CD4-positive, alpha-beta T cell (primary cell): ENCODE measurements at regions not wholly inside any gene's neighbourhood (a gene's known extent, or its start where the extent isn't known, plus 50 kb on each side); places are given as distances from the start of the nearest gene placed in this dataset.
"Not testable (repeated sequence)": the region's sequence is repeated elsewhere in the genome, so short reads cannot be mapped to it uniquely, and the experiment has no call there.

Experiments
- ATAC-seq: fragments of 200-7000 bp; cut with Tn5 transposase; one replicate; pipeline ENCODE4 v1.10.0; 2022; ENCODE audit warnings: mild to moderate bottlenecking; ENCODE audit not compliant: poor library complexity
- CTCF ChIA-PET: fragments of 350-600 bp; sonication (Branson Sonifier 250); formaldehyde crosslinking; loops from one replicate; lab custom pipeline; 2021; ENCODE audit warnings: antibody characterized with exemption, inconsistent platforms; lab: Charles Lee
- POLR2A ChIA-PET: fragments of 350-600 bp; sonication (Branson Sonifier 250); formaldehyde crosslinking; loops from one replicate; lab custom pipeline; 2021; ENCODE audit warnings: antibody characterized with exemption, inconsistent platforms; lab: Charles Lee
- DNase-seq, 14 experiments: peaks; one replicate each; pipeline ENCODE4 v3.0.0-alpha.2; 2013 to 2020; ENCODE audit warnings: mixed read lengths in 2 of 14
- H3K27ac ChIP-seq, 2 donors: one replicate each; pipeline versions ENCODE4 v1.5.1 to v1.7.0; 2013; ENCODE audit warnings: low read length in 2 of 2, low read depth in 1 of 2, mild to moderate bottlenecking in 1 of 2
- H3K27me3 ChIP-seq, 2 experiments: 1 replicate in 1 of 2; 2 replicates in 1 of 2; pipeline versions ENCODE4 v1.6.1 to v1.7.0; 2013; ENCODE audit warnings: low read length in 2 of 2, control low read depth in 1 of 2, mild to moderate bottlenecking in 1 of 2, moderate library complexity in 1 of 2; ENCODE audit not compliant: insufficient read depth in 2 of 2, control insufficient read depth in 1 of 2
- H3K36me3 ChIP-seq: one replicate; pipeline ENCODE4 v1.6.1; 2013; ENCODE audit warnings: low read length, control low read depth; ENCODE audit not compliant: insufficient read depth
- H3K4me1 ChIP-seq: one replicate; pipeline ENCODE4 v1.6.1; 2013; ENCODE audit warnings: low read length, control low read depth; ENCODE audit not compliant: insufficient read depth
- H3K4me3 ChIP-seq: one replicate; pipeline ENCODE4 v1.5.1; 2013; ENCODE audit warnings: mild to moderate bottlenecking, low read length, moderate library complexity
- H3K9me3 ChIP-seq, 2 experiments: 1 replicate in 1 of 2; 2 replicates in 1 of 2; pipeline versions ENCODE4 v1.6.1 to v1.7.0; 2013; ENCODE audit warnings: low read length in 2 of 2, mild to moderate bottlenecking in 2 of 2, control low read depth in 1 of 2, moderate library complexity in 1 of 2; ENCODE audit not compliant: control insufficient read depth in 1 of 2, insufficient read depth in 1 of 2
- H3K27ac Mint-ChIP-seq: one replicate; pipeline ENCODE4 v1.8.0; 2020; ENCODE audit warnings: mixed read lengths
- H3K27me3 Mint-ChIP-seq: one replicate; pipeline ENCODE4 v1.8.0; 2021; ENCODE audit warnings: mixed read lengths
- H3K36me3 Mint-ChIP-seq: one replicate; pipeline ENCODE4 v1.8.0; 2021; ENCODE audit warnings: low read depth, mixed read lengths
- H3K4me1 Mint-ChIP-seq: one replicate; pipeline ENCODE4 v1.8.0; 2021; ENCODE audit warnings: low read depth, mixed read lengths
- H3K4me3 Mint-ChIP-seq: one replicate; pipeline ENCODE4 v1.8.0; 2020; ENCODE audit warnings: mild to moderate bottlenecking, mixed read lengths
- H3K9me3 Mint-ChIP-seq: one replicate; pipeline ENCODE4 v1.8.0; 2020; ENCODE audit warnings: mixed read lengths
- intact Hi-C, 2 experiments: fragments of 100-400 bp; cut with DNase I in 1 of 2; cut with micrococcal nuclease in 1 of 2; formaldehyde crosslinking; loops; one replicate each; pipeline versions ENCODE4 v1.15.1 to v1.9.0; 2023 to 2025; cut with DNase I, micrococcal nuclease
- TF ChIP-seq, protein P1 (sequence below): fragments of 200-600 bp; IDR thresholded peaks from one replicate; pipeline ENCODE4 v1.8.0; 2022; ENCODE audit warnings: antibody characterized with exemption, mild to moderate bottlenecking

DNA sequence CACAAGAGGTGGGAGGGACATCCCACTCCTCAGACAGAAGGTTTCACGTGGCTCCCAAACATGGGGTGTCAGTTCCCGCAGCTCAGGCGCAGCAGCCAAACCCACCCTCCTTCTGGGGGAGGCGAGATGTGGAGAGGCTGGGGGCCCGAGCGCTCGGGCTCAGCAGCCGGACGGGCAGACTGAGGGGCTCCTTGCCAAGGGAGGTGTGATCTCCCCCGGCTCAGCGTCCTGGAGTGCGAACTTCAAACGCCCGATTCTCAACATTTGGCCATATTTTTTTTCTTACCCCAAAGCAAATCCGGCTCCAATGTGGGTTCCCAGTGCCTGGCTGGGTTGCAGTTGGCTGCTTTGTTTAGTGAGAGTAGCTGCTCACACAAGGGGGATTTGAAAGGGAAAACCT, 477.9 kb downstream of the MN1 start:
- TF ChIP-seq, protein P1, sequence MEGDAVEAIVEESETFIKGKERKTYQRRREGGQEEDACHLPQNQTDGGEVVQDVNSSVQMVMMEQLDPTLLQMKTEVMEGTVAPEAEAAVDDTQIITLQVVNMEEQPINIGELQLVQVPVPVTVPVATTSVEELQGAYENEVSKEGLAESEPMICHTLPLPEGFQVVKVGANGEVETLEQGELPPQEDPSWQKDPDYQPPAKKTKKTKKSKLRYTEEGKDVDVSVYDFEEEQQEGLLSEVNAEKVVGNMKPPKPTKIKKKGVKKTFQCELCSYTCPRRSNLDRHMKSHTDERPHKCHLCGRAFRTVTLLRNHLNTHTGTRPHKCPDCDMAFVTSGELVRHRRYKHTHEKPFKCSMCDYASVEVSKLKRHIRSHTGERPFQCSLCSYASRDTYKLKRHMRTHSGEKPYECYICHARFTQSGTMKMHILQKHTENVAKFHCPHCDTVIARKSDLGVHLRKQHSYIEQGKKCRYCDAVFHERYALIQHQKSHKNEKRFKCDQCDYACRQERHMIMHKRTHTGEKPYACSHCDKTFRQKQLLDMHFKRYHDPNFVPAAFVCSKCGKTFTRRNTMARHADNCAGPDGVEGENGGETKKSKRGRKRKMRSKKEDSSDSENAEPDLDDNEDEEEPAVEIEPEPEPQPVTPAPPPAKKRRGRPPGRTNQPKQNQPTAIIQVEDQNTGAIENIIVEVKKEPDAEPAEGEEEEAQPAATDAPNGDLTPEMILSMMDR, result no peak
- peaks cover 0 to 4% of the 10 kb centered on the region in 2 experiments for H3K9me3 ChIP-seq
- DNase-seq, result no peak
- ChIA-PET POLR2A (no interaction called here), CTCF (no interaction called here)
- no peak overlapping the region for H3K4me3 ChIP-seq
- H3K4me1 ChIP-seq, result no peaks in the 10 kb centered on the region
- Mint-ChIP-seq H3K27me3 (peaks cover 52% of the 10 kb centered on the region), H3K27ac (no peak overlapping the region), H3K4me1 (no peaks in the 10 kb centered on the region), H3K36me3 (no peaks in the 10 kb centered on the region), H3K4me3 (no peak overlapping the region), H3K9me3 (no peaks in the 10 kb centered on the region)
- no peaks in the 10 kb centered on the region for H3K36me3 ChIP-seq
- ATAC-seq, result no peak
- peaks cover 10 to 15% of the 10 kb centered on the region in 2 experiments for H3K27me3 ChIP-seq
- intact Hi-C loops, result no loop called here
- H3K27ac ChIP-seq, result no peak overlapping the region

DNA sequence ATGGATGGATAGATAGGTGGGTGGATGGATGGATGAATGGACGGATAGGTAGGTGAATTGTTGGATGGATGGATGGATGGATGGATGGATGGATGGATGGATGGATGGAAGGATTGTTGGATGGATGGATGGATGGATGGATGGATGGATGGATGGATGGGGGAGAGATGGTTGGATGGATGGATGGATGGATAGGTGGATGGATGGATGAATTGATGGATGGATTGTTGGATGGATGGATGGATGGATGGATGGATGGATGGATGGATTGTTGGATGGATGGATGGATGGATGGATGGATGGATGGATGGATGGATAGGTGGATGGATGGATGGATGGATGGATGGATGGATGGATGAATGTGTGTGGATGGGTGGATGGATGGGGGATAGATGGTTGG, 476.6 kb downstream of the MN1 start:
- H3K4me1 ChIP-seq, H3K36me3 ChIP-seq, H3K4me3 ChIP-seq, H3K36me3 Mint-ChIP-seq, POLR2A ChIA-PET, H3K27ac ChIP-seq, intact Hi-C loops, CTCF ChIA-PET, H3K27ac Mint-ChIP-seq, H3K9me3 ChIP-seq, ATAC-seq, H3K9me3 Mint-ChIP-seq, H3K4me1 Mint-ChIP-seq, DNase-seq, H3K4me3 Mint-ChIP-seq: not testable (repeated sequence)
- peaks cover 54% of the 10 kb centered on the region for H3K27me3 Mint-ChIP-seq
- H3K27me3 ChIP-seq, result peaks cover 10 to 16% of the 10 kb centered on the region in 2 experiments

DNA sequence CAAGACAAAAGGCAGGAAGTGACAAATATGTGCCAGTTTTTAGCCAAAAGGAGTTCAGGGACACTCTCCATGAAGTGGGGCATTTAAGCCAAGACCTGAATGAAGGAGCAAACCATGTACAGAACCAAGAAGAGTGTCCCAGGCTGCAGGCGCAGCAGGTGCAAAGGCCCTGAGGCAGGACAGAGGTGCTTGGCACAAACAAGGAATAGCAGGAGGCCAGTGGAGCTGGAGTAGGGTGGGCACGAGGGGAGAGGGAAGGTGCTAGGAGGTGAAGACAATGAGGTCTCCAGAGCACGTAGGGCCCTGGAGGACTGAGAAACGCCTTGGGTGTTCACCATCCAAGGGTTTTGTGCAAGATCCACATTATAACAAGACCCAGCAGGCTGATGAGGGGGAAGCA, 474.1 kb downstream of the MN1 start:
- peaks cover 56% of the 10 kb centered on the region for H3K27me3 Mint-ChIP-seq
- intact Hi-C loops, result no loop called here
- Histone ChIP-seq H3K4me3 (no peak overlapping the region), H3K27ac (no peak overlapping the region), H3K9me3 (peaks cover 0 to 7% of the 10 kb centered on the region in 2 experiments), H3K4me1 (no peaks in the 10 kb centered on the region), H3K27me3 (peaks cover 12 to 28% of the 10 kb centered on the region in 2 experiments), H3K36me3 (no peaks in the 10 kb centered on the region)
- DNase-seq (no peak), ATAC-seq (no peak)
- no peak overlapping the region for H3K4me3 Mint-ChIP-seq
- POLR2A ChIA-PET, result no interaction called here
- no peaks in the 10 kb centered on the region for H3K36me3 Mint-ChIP-seq
- TF ChIP-seq, protein P1, result no peak
- H3K27ac Mint-ChIP-seq, result no peak overlapping the region
- CTCF ChIA-PET, result no interaction called here
- no peaks in the 10 kb centered on the region for H3K9me3 Mint-ChIP-seq
- H3K4me1 Mint-ChIP-seq, result no peaks in the 10 kb centered on the region

DNA sequence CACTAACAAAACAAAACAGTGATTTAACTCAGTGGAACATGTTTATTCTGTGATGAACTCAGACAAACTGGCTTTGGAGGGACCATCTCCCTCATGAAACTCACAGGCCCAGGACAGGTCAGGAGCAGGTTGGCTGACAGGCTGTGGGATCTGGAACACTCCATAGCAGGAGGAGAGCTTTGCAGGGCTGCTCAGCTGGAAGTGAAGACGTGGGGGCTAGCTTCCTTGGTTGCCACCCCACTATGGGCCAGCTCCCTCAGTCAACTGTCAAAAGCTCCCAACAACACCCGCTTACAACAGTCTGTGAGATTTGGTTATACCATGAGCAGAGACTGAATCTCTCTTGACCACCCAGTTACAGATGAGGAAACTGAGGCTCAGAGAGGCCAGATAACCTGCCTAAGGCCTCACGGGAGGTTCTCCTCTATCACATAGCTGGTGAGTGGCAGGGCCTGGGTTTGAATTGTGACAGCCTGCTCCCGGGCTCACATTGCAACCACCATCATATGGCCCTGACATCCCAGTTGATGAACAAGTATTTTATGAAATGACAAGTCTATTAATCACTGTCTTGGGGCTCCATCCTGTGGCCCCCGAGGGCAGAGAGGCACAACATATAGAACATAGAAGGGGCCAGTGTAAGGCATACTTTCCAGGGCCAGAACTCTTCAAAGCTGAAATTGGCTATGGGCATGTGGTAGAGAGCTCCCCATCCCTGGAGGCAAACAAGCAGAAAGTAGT, 473.4 kb downstream of the MN1 start:
- Histone ChIP-seq H3K4me1 (no peaks in the 10 kb centered on the region), H3K4me3 (no peak overlapping the region), H3K27me3 (peaks cover 11 to 26% of the 10 kb centered on the region in 2 experiments), H3K36me3 (no peaks in the 10 kb centered on the region), H3K27ac (no peak overlapping the region), H3K9me3 (peaks cover 0 to 7% of the 10 kb centered on the region in 2 experiments)
- Mint-ChIP-seq H3K27ac (no peak overlapping the region), H3K27me3 (peaks cover 54% of the 10 kb centered on the region), H3K4me1 (no peaks in the 10 kb centered on the region), H3K9me3 (no peaks in the 10 kb centered on the region), H3K36me3 (no peaks in the 10 kb centered on the region), H3K4me3 (no peak overlapping the region)
- DNase-seq (no peak), ATAC-seq (no peak)
- ChIA-PET POLR2A (no interaction called here), CTCF (no interaction called here)
- intact Hi-C loops, result no loop called here
- TF ChIP-seq, protein P1, result no peak
